ENCODE measurements at regions not wholly inside any gene's neighbourhood (a gene's known extent, or its start where the extent isn't known, plus 50 kb on each side); places are given as distances from the start of the nearest gene placed in this dataset.

- TF ChIP-seq CTCF (conservative IDR thresholded peaks at IDR 0.05; ENCODE audit: low read length), result no peak
- H3K4me3 ChIP-seq (ENCODE audit: low read length), result no peak overlapping the region
- no peak for DNase-seq (ENCODE audit: low read depth)
Measured at GRCh38 chr12:28811457-28811856, 337.6 kb upstream of the FAR2 start.

- no peak for DNase-seq (ENCODE audit: low read depth)
- H3K4me3 ChIP-seq (ENCODE audit: low read length), result no peak overlapping the region
- TF ChIP-seq CTCF (conservative IDR thresholded peaks at IDR 0.05; ENCODE audit: low read length), result no peak
Measured at GRCh38 chr12:28814246-28814645, 334.8 kb upstream of the FAR2 start.

GRCh38 chr12:28817524-28817923 lies 331.6 kb upstream of the FAR2 start:
- TF ChIP-seq CTCF (conservative IDR thresholded peaks at IDR 0.05; ENCODE audit: low read length), result no peak
- no peak for DNase-seq (ENCODE audit: low read depth)
- H3K4me3 ChIP-seq (ENCODE audit: low read length), result no peak overlapping the region

- no peak for TF ChIP-seq CTCF (conservative IDR thresholded peaks at IDR 0.05; ENCODE audit: low read length)
Measured at GRCh38 chr12:28824193-28824846, 324.8 kb upstream of the FAR2 start.

GRCh38 chr12:28824849-28825248 lies 324.2 kb upstream of the FAR2 start:
- no peak overlapping the region for H3K4me3 ChIP-seq (ENCODE audit: low read length)
- no peak for DNase-seq (ENCODE audit: low read depth)
- no peak for TF ChIP-seq CTCF (conservative IDR thresholded peaks at IDR 0.05; ENCODE audit: low read length)

More at GRCh38 chr12:28824193-28824846, 324.8 kb upstream of the FAR2 start:
- H3K4me3 ChIP-seq (ENCODE audit: low read length), result no peak overlapping the region
- DNase-seq (ENCODE audit: low read depth), result no peak

GRCh38 chr12:28826766-28827165 lies 322.3 kb upstream of the FAR2 start:
- no peak for DNase-seq (ENCODE audit: low read depth)
- no peak for TF ChIP-seq CTCF (conservative IDR thresholded peaks at IDR 0.05; ENCODE audit: low read length)

GRCh38 chr12:28827861-28828260 lies 321.2 kb upstream of the FAR2 start:
- no peak for TF ChIP-seq CTCF (conservative IDR thresholded peaks at IDR 0.05; ENCODE audit: low read length)
- DNase-seq (ENCODE audit: low read depth), result no peak
- H3K4me3 ChIP-seq (ENCODE audit: low read length), result no peak overlapping the region

More at GRCh38 chr12:28826766-28827165, 322.3 kb upstream of the FAR2 start:
- no peak overlapping the region for H3K4me3 ChIP-seq (ENCODE audit: low read length)

Measured in AG10803 (cell line).